Ovary (tissue), 7 donors: ENCODE measurements at regions not wholly inside any gene's neighbourhood (a gene's known extent, or its start where the extent isn't known, plus 50 kb on each side); places are given as distances from the start of the nearest gene placed in this dataset.

ENCODE experiments used
- DNase-seq, 5 donors: peaks; one replicate each; pipeline ENCODE4 v3.0.0-alpha.2; 2019 to 2020
- H3K27ac ChIP-seq, 2 donors: fragments of 200-600 bp; one replicate each; pipeline versions ENCODE4 v1.5.1 to v1.8.0; 2019 to 2022
- H3K27me3 ChIP-seq: fragments of 200-600 bp; one replicate; pipeline ENCODE4 v1.8.0; 2022
- H3K36me3 ChIP-seq: fragments of 200-600 bp; sonication (generic); one replicate; pipeline ENCODE4 v1.5.1; 2019
- H3K4me1 ChIP-seq: one replicate; pipeline ENCODE4 v1.8.1; 2013; ENCODE audit warnings: mild to moderate bottlenecking, moderate library complexity; ENCODE audit not compliant: insufficient read depth
- H3K4me3 ChIP-seq: fragments of 200-600 bp; sonication (generic); one replicate; pipeline ENCODE4 v1.5.1; 2017
- H3K9me3 ChIP-seq, 2 donors: fragments of 200-600 bp in 1 of 2; sonication (generic) in 1 of 2; one replicate each; pipeline versions ENCODE4 v1.5.1 to v1.8.1; 2013 to 2019; ENCODE audit warnings: mild to moderate bottlenecking in 1 of 2, moderate library complexity in 1 of 2
- CTCF ChIP-seq, 3 donors: fragments of 450-650 bp in 2 of 3; fragments of 200-600 bp in 1 of 3; IDR thresholded peaks; one replicate each; pipeline versions ENCODE4 v1.5.1 to v1.8.0; 2016 to 2022; ENCODE audit warnings: antibody characterized with exemption in 3 of 3, mild to moderate bottlenecking in 1 of 3
- EP300 ChIP-seq: sonication (generic); formaldehyde crosslinking; IDR thresholded peaks from one replicate; pipeline ENCODE4 v1.6.1; 2017; ENCODE audit warnings: antibody characterized with exemption
- POLR2A ChIP-seq: fragments of 450-650 bp; IDR thresholded peaks from one replicate; pipeline ENCODE4 v1.6.1; 2017; ENCODE audit warnings: antibody characterized with exemption, mild to moderate bottlenecking, moderate library complexity
- WGBS, 3 donors: extraction: QIAGEN DNeasy Blood & Tissue Kit in 1 of 3; methylation state at CpG; one replicate each; pipeline versions ENCODE4 v1.1.5 to v1.1.7; 2013 to 2017; 5-methylcytosine and 5-hydroxymethylcytosine counted together
- intact Hi-C, 4 donors: fragments of 100-400 bp; cut with DNase I; formaldehyde crosslinking; loops; one replicate each; pipeline versions ENCODE4 v1.11.0 to v1.15.1; 2022 to 2023
- donor health status: DM: no; HTN: no; CAD: no; lungs with moderate emphysema.
- donor health status: DM: no; HTN: no; CAD: no.
- donor health status: Bipolar disorder and iron deficiency.
- donor health status: DM: no; HTN: no; CAD: no.
- donor health status: DM: yes; HTN: yes; CAD: no.

GRCh38 chr2:67752199-67752598, 310.6 kb downstream of the C1D start:
- Histone ChIP-seq H3K36me3 (no peaks in the 10 kb centered on the region), H3K4me3 (no peak overlapping the region), H3K27ac (no peak overlapping the region), H3K9me3 (no peaks in the 10 kb centered on the region), H3K27me3 (no peaks in the 10 kb centered on the region), H3K4me1 (no peaks in the 10 kb centered on the region)
- DNase-seq = no peak
- 69 to 87% (median 79%) methylated on average over 2 of the region's 2 CpGs for WGBS, 3 donors
- TF ChIP-seq POLR2A = no peak
- TF ChIP-seq EP300 = no peak
- no peak for TF ChIP-seq CTCF (IDR thresholded peaks at IDR 0.05)
- intact Hi-C loops = no loop called here

- intact Hi-C loops = no loop called here
- H3K4me3 ChIP-seq = no peak overlapping the region
- DNase-seq = no peak
Observed at GRCh38 chr2:67752969-67753368, 309.8 kb downstream of the C1D start.

GRCh38 chr2:67755156-67755882, 307.5 kb downstream of the C1D start:
- no peaks in the 10 kb centered on the region for H3K36me3 ChIP-seq
- no peaks in the 10 kb centered on the region for H3K9me3 ChIP-seq
- intact Hi-C loops = no loop called here
- H3K27me3 ChIP-seq = no peaks in the 10 kb centered on the region
- H3K4me3 ChIP-seq = no peak overlapping the region
- WGBS, 3 donors = 73 to 86% (median 77%) methylated on average over 11 of the region's 11 CpGs
- TF ChIP-seq EP300 = no peak
- TF ChIP-seq POLR2A = no peak
- no peak for TF ChIP-seq CTCF (IDR thresholded peaks at IDR 0.05)
- no peaks in the 10 kb centered on the region for H3K4me1 ChIP-seq
- H3K27ac ChIP-seq = no peak overlapping the region
- DNase-seq = no peak

More at GRCh38 chr2:67752969-67753368, 309.8 kb downstream of the C1D start:
- TF ChIP-seq EP300 (no peak), POLR2A (no peak), CTCF (IDR thresholded peaks at IDR 0.05) (no peak)
- Histone ChIP-seq H3K36me3 (no peaks in the 10 kb centered on the region), H3K4me1 (no peaks in the 10 kb centered on the region), H3K27me3 (no peaks in the 10 kb centered on the region), H3K9me3 (no peaks in the 10 kb centered on the region), H3K27ac (no peak overlapping the region)

GRCh38 chr2:67760995-67761394, 301.8 kb downstream of the C1D start:
- DNase-seq = no peak
- Histone ChIP-seq H3K27me3 (no peaks in the 10 kb centered on the region), H3K4me1 (no peaks in the 10 kb centered on the region), H3K36me3 (no peaks in the 10 kb centered on the region), H3K4me3 (no peak overlapping the region), H3K27ac (no peak overlapping the region), H3K9me3 (no peaks in the 10 kb centered on the region)
- TF ChIP-seq POLR2A = no peak
- TF ChIP-seq EP300 = no peak
- TF ChIP-seq CTCF (IDR thresholded peaks at IDR 0.05) = no peak
- WGBS, 3 donors = 74 to 82% (median 74%) methylated on average over 3 of the region's 3 CpGs
- intact Hi-C loops = no loop called here
